Skin epidermis (tissue), 12 donors: ENCODE measurements at regions not wholly inside any gene's neighbourhood (a gene's known extent, or its start where the extent isn't known, plus 50 kb on each side); places are given as distances from the start of the nearest gene placed in this dataset.
"Not testable (repeated sequence)": the region's sequence is repeated elsewhere in the genome, so short reads cannot be mapped to it uniquely, and the experiment has no call there.

Experiments
- H3K27ac ChIP-seq, 21 experiments: fragments of 200-600 bp; sonication (generic) in 11 of 21; one replicate each; pipeline ENCODE4 v1.5.0; 2020; ENCODE audit warnings: mild to moderate bottlenecking in 3 of 21, inconsistent platforms in 2 of 21, moderate library complexity in 2 of 21
- H3K4me3 ChIP-seq, 7 experiments: fragments of 200-600 bp; sonication (generic) in 2 of 7; one replicate each; pipeline ENCODE4 v1.5.0; 2020; ENCODE audit warnings: inconsistent platforms in 2 of 7, mild to moderate bottlenecking in 2 of 7, moderate library complexity in 1 of 7

GRCh38 chr4:181130317-181130716, 1112.9 kb upstream of the TENM3 start:
- not testable (repeated sequence) for H3K27ac ChIP-seq, H3K4me3 ChIP-seq

- H3K4me3 ChIP-seq: no peak overlapping the region
- no peak overlapping the region for H3K27ac ChIP-seq
These were observed 1105.9 kb upstream of the TENM3 start for GRCh38 chr4:181137351-181137750.

GRCh38 chr4:181138116-181138515, 1105.1 kb upstream of the TENM3 start:
- H3K27ac ChIP-seq: no peak overlapping the region
- H3K4me3 ChIP-seq: no peak overlapping the region

GRCh38 chr4:181140037-181140603, 1103.1 kb upstream of the TENM3 start:
- Histone ChIP-seq H3K27ac (no peak overlapping the region), H3K4me3 (no peak overlapping the region)

GRCh38 chr4:181143250-181143854, 1099.8 kb upstream of the TENM3 start:
- H3K4me3 ChIP-seq: no peak overlapping the region
- H3K27ac ChIP-seq: no peak overlapping the region

GRCh38 chr4:181146051-181146450, 1097.2 kb upstream of the TENM3 start:
- Histone ChIP-seq H3K27ac (no peak overlapping the region), H3K4me3 (no peak overlapping the region)

- Histone ChIP-seq H3K4me3 (no peak overlapping the region), H3K27ac (no peak overlapping the region)
These were observed 1095.7 kb upstream of the TENM3 start for GRCh38 chr4:181147416-181147951.

- no peak overlapping the region for H3K27ac ChIP-seq
- no peak overlapping the region for H3K4me3 ChIP-seq
These were observed 1094.7 kb upstream of the TENM3 start for GRCh38 chr4:181148470-181148869.

- no peak overlapping the region for H3K27ac ChIP-seq
- no peak overlapping the region for H3K4me3 ChIP-seq
These were observed 1093.0 kb upstream of the TENM3 start for GRCh38 chr4:181150191-181150590.

GRCh38 chr4:181151856-181152255, 1091.3 kb upstream of the TENM3 start:
- no peak overlapping the region for H3K4me3 ChIP-seq
- no peak overlapping the region for H3K27ac ChIP-seq

GRCh38 chr4:181157647-181158046, 1085.6 kb upstream of the TENM3 start:
- Histone ChIP-seq H3K27ac (no peak overlapping the region), H3K4me3 (no peak overlapping the region)

- Histone ChIP-seq H3K4me3 (no peak overlapping the region), H3K27ac (no peak overlapping the region)
These were observed 1084.2 kb upstream of the TENM3 start for GRCh38 chr4:181158971-181159370.

GRCh38 chr4:181161669-181162068, 1081.5 kb upstream of the TENM3 start:
- Histone ChIP-seq H3K27ac (no peak overlapping the region), H3K4me3 (no peak overlapping the region)

GRCh38 chr4:181162266-181162665, 1080.9 kb upstream of the TENM3 start:
- Histone ChIP-seq H3K27ac (no peak overlapping the region), H3K4me3 (no peak overlapping the region)

GRCh38 chr4:181162676-181163075, 1080.5 kb upstream of the TENM3 start:
- no peak overlapping the region for H3K27ac ChIP-seq
- H3K4me3 ChIP-seq: no peak overlapping the region

- Histone ChIP-seq H3K4me3 (no peak overlapping the region), H3K27ac (no peak overlapping the region)
These were observed 1076.3 kb upstream of the TENM3 start for GRCh38 chr4:181166742-181167399.

GRCh38 chr4:181168011-181168805, 1075.0 kb upstream of the TENM3 start:
- Histone ChIP-seq H3K27ac (no peak overlapping the region), H3K4me3 (no peak overlapping the region)

- H3K27ac ChIP-seq: no peak overlapping the region
- no peak overlapping the region for H3K4me3 ChIP-seq
These were observed 1070.2 kb upstream of the TENM3 start for GRCh38 chr4:181173046-181173445.

GRCh38 chr4:181176306-181176705, 1066.9 kb upstream of the TENM3 start:
- Histone ChIP-seq H3K4me3 (no peak overlapping the region), H3K27ac (no peak overlapping the region)

- no peak overlapping the region for H3K27ac ChIP-seq
- H3K4me3 ChIP-seq: no peak overlapping the region
These were observed 1061.9 kb upstream of the TENM3 start for GRCh38 chr4:181181331-181181730.
